Right lobe of liver (tissue), 4 donors: ENCODE measurements at regions not wholly inside any gene's neighbourhood (a gene's known extent, or its start where the extent isn't known, plus 50 kb on each side); places are given as distances from the start of the nearest gene placed in this dataset.
"Not testable (repeated sequence)": the region's sequence is repeated elsewhere in the genome, so short reads cannot be mapped to it uniquely, and the experiment has no call there.

Experiments used
- POLR2A ChIP-seq: fragments of 450-650 bp; IDR thresholded peaks from one replicate; pipeline ENCODE4 v1.6.1; 2017; ENCODE audit warnings: antibody characterized with exemption, mild to moderate bottlenecking
- TF ChIP-seq, protein P1 (sequence below), 4 donors: fragments of 200-600 bp in 3 of 4; fragments of 450-650 bp in 1 of 4; IDR thresholded peaks; one replicate each; pipeline versions ENCODE4 v1.5.1 to v1.8.0; 2016 to 2022; ENCODE audit warnings: antibody characterized with exemption in 4 of 4, mild to moderate bottlenecking in 2 of 4
- donor health status: DM: no; HTN: no; CAD: no.
- donor health status: DM: no; HTN: no; CAD: no.
- donor health status: DM: no; HTN: yes; CAD: no.

DNA sequence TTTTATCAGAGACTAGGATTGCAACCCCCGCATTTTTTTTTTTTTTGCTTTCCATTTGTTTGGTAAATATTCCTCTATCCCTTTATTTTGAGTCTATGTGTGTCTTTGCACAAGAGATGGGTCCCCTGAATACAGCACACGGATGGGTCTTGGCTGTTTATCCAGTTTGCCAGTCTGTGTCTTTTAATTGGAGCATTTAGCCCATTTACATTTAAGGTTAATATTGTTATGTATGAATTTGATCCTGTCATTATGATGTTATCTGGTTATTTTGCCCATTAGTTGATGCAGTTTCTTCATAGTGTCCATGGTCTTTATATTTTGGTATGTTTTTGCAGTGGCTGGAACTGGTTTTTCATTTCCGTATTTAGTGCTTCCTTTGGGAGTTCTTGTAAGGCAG lies 220.9 kb downstream of the UTRN start:
- not testable (repeated sequence) for TF ChIP-seq POLR2A
- TF ChIP-seq, protein P1, sequence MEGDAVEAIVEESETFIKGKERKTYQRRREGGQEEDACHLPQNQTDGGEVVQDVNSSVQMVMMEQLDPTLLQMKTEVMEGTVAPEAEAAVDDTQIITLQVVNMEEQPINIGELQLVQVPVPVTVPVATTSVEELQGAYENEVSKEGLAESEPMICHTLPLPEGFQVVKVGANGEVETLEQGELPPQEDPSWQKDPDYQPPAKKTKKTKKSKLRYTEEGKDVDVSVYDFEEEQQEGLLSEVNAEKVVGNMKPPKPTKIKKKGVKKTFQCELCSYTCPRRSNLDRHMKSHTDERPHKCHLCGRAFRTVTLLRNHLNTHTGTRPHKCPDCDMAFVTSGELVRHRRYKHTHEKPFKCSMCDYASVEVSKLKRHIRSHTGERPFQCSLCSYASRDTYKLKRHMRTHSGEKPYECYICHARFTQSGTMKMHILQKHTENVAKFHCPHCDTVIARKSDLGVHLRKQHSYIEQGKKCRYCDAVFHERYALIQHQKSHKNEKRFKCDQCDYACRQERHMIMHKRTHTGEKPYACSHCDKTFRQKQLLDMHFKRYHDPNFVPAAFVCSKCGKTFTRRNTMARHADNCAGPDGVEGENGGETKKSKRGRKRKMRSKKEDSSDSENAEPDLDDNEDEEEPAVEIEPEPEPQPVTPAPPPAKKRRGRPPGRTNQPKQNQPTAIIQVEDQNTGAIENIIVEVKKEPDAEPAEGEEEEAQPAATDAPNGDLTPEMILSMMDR (IDR thresholded peaks at IDR 0.05), result not testable (repeated sequence)
